A549 (cell line): ENCODE measurements at regions not wholly inside any gene's neighbourhood (a gene's known extent, or its start where the extent isn't known, plus 50 kb on each side); places are given as distances from the start of the nearest gene placed in this dataset.

Experiments used
- ATAC-seq, 2 experiments: fragments of 200-7000 bp in 1 of 2; fragments of >200 bp in 1 of 2; cut with Nextera tagmentation in 1 of 2; cut with Tn5 transposase in 1 of 2; 3 replicates each; pipeline versions ENCODE4 v1.8.0 to v1.9.1; 2018 to 2020; ENCODE audit warnings: mild to moderate bottlenecking in 1 of 2, moderate library complexity in 1 of 2
- CTCF ChIA-PET: fragments of 300-600 bp; sonication (Branson Sonifier 250); formaldehyde crosslinking; extraction: SDS; loops from one replicate; lab custom pipeline; 2021; ENCODE audit warnings: antibody characterized with exemption, inconsistent platforms; lab: Yijun Ruan, JAX
- POLR2A ChIA-PET: fragments of 350-600 bp; formaldehyde crosslinking; extraction: SDS; loops from one replicate; lab custom pipeline; 2021; ENCODE audit warnings: antibody characterized with exemption, inconsistent platforms; lab: Yijun Ruan, JAX
- DNase-seq, 2 experiments: peaks; one replicate each; pipeline versions ENCODE4 v3.0.0 to v3.0.0-alpha.2; 2011 to 2016; ENCODE audit warnings: low read depth in 1 of 2, low spot score in 1 of 2
- FAIRE-seq: peaks from 2 replicates; lab custom pipeline; 2011; peaks lifted over from hg19 to GRCh38; lab: Jason Lieb, UNC
- H3K27ac ChIP-seq, 2 experiments: fragments of >200 bp; sonication (Bioruptor Twin); formaldehyde crosslinking; 3 replicates each; pipeline ENCODE4 v1.5.1; 2016 to 2017
- H3K4me1 ChIP-seq: fragments of >200 bp; sonication (Bioruptor Twin); formaldehyde crosslinking; 3 replicates; pipeline ENCODE4 v1.6.1; 2016
- H3K4me2 ChIP-seq: fragments of >200 bp; sonication (Bioruptor Twin); formaldehyde crosslinking; 3 replicates; pipeline ENCODE4 v1.6.1; 2016
- H3K4me3 ChIP-seq: fragments of >200 bp; sonication (Bioruptor Twin); formaldehyde crosslinking; 3 replicates; pipeline ENCODE4 v1.5.1; 2016
- H3K9me3 ChIP-seq: fragments of >200 bp; sonication (Bioruptor Twin); formaldehyde crosslinking; 3 replicates; pipeline ENCODE4 v1.6.1; 2016
- ATOH8 ChIP-seq: fragments of 250-450 bp; sonication (Bioruptor Pico); IDR thresholded peaks from 2 replicates; pipeline ENCODE4 v1.5.0; 2020; ENCODE audit warnings: low read depth, mild to moderate bottlenecking, moderate library complexity
- BCL3 ChIP-seq: fragments of >200 bp; sonication (Bioruptor Twin); formaldehyde crosslinking; IDR thresholded peaks from 3 replicates; pipeline ENCODE4 v1.6.1; 2016
- CBX8 ChIP-seq: fragments of 200-600 bp; sonication (generic); IDR thresholded peaks from 2 replicates; pipeline ENCODE4 v1.6.1; 2016
- CEBPB ChIP-seq, 2 experiments: fragments of >200 bp in 1 of 2; sonication (Bioruptor Twin) in 1 of 2; formaldehyde crosslinking in 1 of 2; IDR thresholded peaks; 2 replicates each; pipeline ENCODE4 v1.6.1; 2012 to 2016
- EHF ChIP-seq: fragments of 250-450 bp; sonication (Bioruptor Pico); IDR thresholded peaks from 2 replicates; pipeline ENCODE4 v1.5.0; 2020; ENCODE audit warnings: mild to moderate bottlenecking
- EHMT2 ChIP-seq: fragments of 200-600 bp; sonication (generic); IDR thresholded peaks from 2 replicates; pipeline ENCODE4 v1.6.1; 2016; ENCODE audit warnings: antibody characterized with exemption, low read depth, mild to moderate bottlenecking, moderate library complexity
- ELK1 ChIP-seq: fragments of 150-350 bp; IDR thresholded peaks from 2 replicates; pipeline ENCODE4 v1.6.1; 2014; ENCODE audit warnings: low read depth, mild to moderate bottlenecking, low read length
- FOSL2 ChIP-seq, 2 experiments: fragments of 450-650 bp in 1 of 2; fragments of >200 bp in 1 of 2; sonication (Bioruptor Twin) in 1 of 2; formaldehyde crosslinking; IDR thresholded peaks; 2 replicates each; pipeline versions ENCODE4 v1.5.0 to v1.6.1; 2016 to 2020; ENCODE audit warnings: mild to moderate bottlenecking in 1 of 2, moderate library complexity in 1 of 2
- FOXS1 ChIP-seq: fragments of 250-450 bp; sonication (Bioruptor Pico); IDR thresholded peaks from 2 replicates; pipeline ENCODE4 v1.5.0; 2020; ENCODE audit warnings: mild to moderate bottlenecking, moderate library complexity
- GATA3 ChIP-seq: IDR thresholded peaks from 2 replicates; pipeline ENCODE4 v1.6.1; 2012; ENCODE audit warnings: borderline replicate concordance
- HES2 ChIP-seq: fragments of >200 bp; sonication (Bioruptor Twin); formaldehyde crosslinking; IDR thresholded peaks from 2 replicates; pipeline ENCODE4 v1.6.1; 2016
- HOXA7 ChIP-seq: fragments of 250-450 bp; sonication (Bioruptor Pico); IDR thresholded peaks from 2 replicates; pipeline ENCODE4 v1.5.0; 2020; ENCODE audit warnings: mild to moderate bottlenecking, moderate library complexity
- KDM1A ChIP-seq: fragments of 200-600 bp; sonication (generic); IDR thresholded peaks from 2 replicates; pipeline ENCODE4 v1.6.1; 2016; ENCODE audit warnings: low read depth, mild to moderate bottlenecking
- MAX ChIP-seq: IDR thresholded peaks from 2 replicates; pipeline ENCODE4 v1.6.1; 2012
- POLR2A ChIP-seq: IDR thresholded peaks from 2 replicates; pipeline ENCODE4 v1.6.1; 2012; ENCODE audit warnings: mild to moderate bottlenecking, low read length
- RAD21 ChIP-seq, 2 experiments: fragments of >200 bp in 1 of 2; sonication (Bioruptor Twin) in 1 of 2; formaldehyde crosslinking in 1 of 2; IDR thresholded peaks in 1 of 2; conservative IDR thresholded peaks in 1 of 2; 2 replicates in 1 of 2; 3 replicates in 1 of 2; pipeline ENCODE4 v1.6.1; 2012 to 2018; ENCODE audit warnings: inconsistent platforms in 1 of 2
- RARB ChIP-seq: fragments of 250-450 bp; sonication (Bioruptor Pico); IDR thresholded peaks from 2 replicates; pipeline ENCODE4 v1.8.0; 2021; ENCODE audit warnings: mild to moderate bottlenecking, moderate library complexity
- REST ChIP-seq: fragments of 200-600 bp; sonication (generic); IDR thresholded peaks from 2 replicates; pipeline ENCODE4 v1.6.1; 2016; ENCODE audit warnings: antibody characterized with exemption, mild to moderate bottlenecking, moderate library complexity
- RFX5 ChIP-seq: fragments of 450-650 bp; IDR thresholded peaks from 2 replicates; pipeline ENCODE4 v1.7.1; 2014; ENCODE audit warnings: antibody characterized with exemption, mild to moderate bottlenecking, moderate library complexity
- SMC3 ChIP-seq: fragments of >200 bp; sonication (Bioruptor Twin); formaldehyde crosslinking; IDR thresholded peaks from 3 replicates; pipeline ENCODE4 v1.6.1; 2018; ENCODE audit warnings: inconsistent platforms
- TFCP2L1 ChIP-seq: fragments of 250-450 bp; sonication (Bioruptor Pico); IDR thresholded peaks from 2 replicates; pipeline ENCODE4 v1.5.0; 2021; ENCODE audit warnings: mild to moderate bottlenecking
- USF2 ChIP-seq: fragments of 450-650 bp; IDR thresholded peaks from 2 replicates; pipeline ENCODE4 v1.6.1; 2014; ENCODE audit warnings: antibody characterized with exemption
- ZSCAN20 ChIP-seq: fragments of 250-450 bp; sonication (Bioruptor Pico); IDR thresholded peaks from 2 replicates; pipeline ENCODE4 v1.8.0; 2022; ENCODE audit warnings: mild to moderate bottlenecking, moderate library complexity
- WGBS: methylation state at CpG from one replicate; pipeline ENCODE4 v1.1.6; 2017; ENCODE audit errors: missing lambda C conversion rate; 5-methylcytosine and 5-hydroxymethylcytosine counted together

GRCh38 chr3:65238652-65239051 lies 550.9 kb upstream of the ADAMTS9 start:
- ATAC-seq (no peak), DNase-seq (no peak), FAIRE-seq (no peak)
- TF ChIP-seq TFCP2L1 (CRISPR knock-in tag): no peak
- no peak for TF ChIP-seq FOXS1 (CRISPR knock-in tag)
- no peak for TF ChIP-seq FOSL2 (IDR thresholded peaks at IDR 0.05)
- no peak for TF ChIP-seq FOSL2 (CRISPR knock-in tag; IDR thresholded peaks at IDR 0.05)
- no peak for TF ChIP-seq ZSCAN20 (CRISPR knock-in tag)
- TF ChIP-seq USF2: no peak
- TF ChIP-seq ELK1: no peak
- no peak for TF ChIP-seq MAX
- no peak for TF ChIP-seq EHMT2
- no peak for TF ChIP-seq GATA3
- TF ChIP-seq CEBPB (IDR thresholded peaks at IDR 0.05): no peak
- no peak for TF ChIP-seq ATOH8 (CRISPR knock-in tag)
- no peak for TF ChIP-seq HOXA7 (CRISPR knock-in tag)
- TF ChIP-seq KDM1A: no peak
- TF ChIP-seq RAD21 (conservative IDR thresholded peaks at IDR 0.05 in 1 of 2, IDR thresholded peaks at IDR 0.05 in 1 of 2): no peak
- TF ChIP-seq BCL3: no peak
- no peak for TF ChIP-seq HES2
- no peak for TF ChIP-seq RFX5
- TF ChIP-seq SMC3: no peak
- ChIA-PET CTCF (no interaction called here), POLR2A (no interaction called here)
- 6% methylated on average over 2 of the region's 2 CpGs for WGBS
- Histone ChIP-seq H3K4me3 (no peak overlapping the region), H3K4me2 (no peak overlapping the region), H3K27ac (no peak overlapping the region), H3K9me3 (no peaks in the 10 kb centered on the region), H3K4me1 (no peaks in the 10 kb centered on the region)

GRCh38 chr3:65234499-65234898 lies 546.7 kb upstream of the ADAMTS9 start:
- ChIA-PET POLR2A (no interaction called here), CTCF (no interaction called here)
- 20% methylated on average over 2 of the region's 2 CpGs for WGBS
- Histone ChIP-seq H3K27ac (no peak overlapping the region), H3K9me3 (no peaks in the 10 kb centered on the region), H3K4me2 (no peak overlapping the region), H3K4me1 (no peaks in the 10 kb centered on the region), H3K4me3 (no peak overlapping the region)
- FAIRE-seq (no peak), DNase-seq (no peak), ATAC-seq (no peak)
- TF ChIP-seq BCL3: no peak
- no peak for TF ChIP-seq CBX8
- TF ChIP-seq POLR2A: no peak
- TF ChIP-seq CEBPB (IDR thresholded peaks at IDR 0.05): no peak
- TF ChIP-seq EHF: no peak
- TF ChIP-seq GATA3: no peak
- TF ChIP-seq FOXS1 (CRISPR knock-in tag): no peak
- no peak for TF ChIP-seq RARB (CRISPR knock-in tag)
- TF ChIP-seq REST: no peak
- TF ChIP-seq RAD21 (conservative IDR thresholded peaks at IDR 0.05 in 1 of 2, IDR thresholded peaks at IDR 0.05 in 1 of 2): no peak
- TF ChIP-seq EHMT2: no peak
